ENCODE measurements at regions not wholly inside any gene's neighbourhood (a gene's known extent, or its start where the extent isn't known, plus 50 kb on each side); places are given as distances from the start of the nearest gene placed in this dataset.

GRCh38 chr15:69744391-69745162 lies 292.0 kb downstream of the RPLP1 start:
- DNase-seq = no peak

DNA sequence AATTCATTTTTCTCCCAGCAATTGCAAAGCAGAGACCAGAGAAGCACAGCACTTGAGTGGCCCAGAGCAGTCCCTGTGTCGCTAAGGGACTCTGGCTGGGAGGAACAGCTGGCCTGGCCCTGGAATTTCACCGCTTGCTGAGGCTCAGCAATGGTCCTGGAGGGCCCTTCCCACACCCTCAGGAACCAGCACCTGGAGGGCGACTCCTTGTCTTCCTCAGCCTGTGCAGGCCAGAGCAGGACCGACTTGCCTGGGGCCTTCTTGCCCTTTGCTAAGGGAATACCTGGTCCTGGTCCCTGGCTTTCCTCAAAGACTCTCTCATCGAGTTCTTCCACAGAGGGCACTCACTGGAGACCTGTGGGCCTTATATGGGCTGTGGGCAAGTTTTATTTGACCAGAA lies 294.6 kb downstream of the RPLP1 start:
- DNase-seq = no peak

DNA sequence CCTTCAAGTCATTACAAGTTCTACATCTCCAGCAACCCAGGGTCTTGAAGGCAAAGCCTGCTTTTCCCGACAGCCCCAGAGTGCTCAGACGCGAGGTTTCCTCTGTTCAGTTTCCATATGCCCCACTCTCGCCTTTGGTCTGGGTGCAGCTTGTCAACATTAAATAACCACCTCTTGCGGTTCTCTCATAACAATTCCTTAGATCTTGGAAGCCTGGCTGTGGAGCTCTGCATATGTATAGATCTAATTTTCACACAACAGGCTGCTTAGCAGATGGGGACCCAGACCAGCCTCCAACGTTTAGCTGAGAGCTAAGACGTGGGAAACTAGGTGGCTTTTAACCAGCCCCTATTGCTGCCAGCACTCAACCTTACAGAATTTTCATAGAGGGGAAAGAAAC lies 295.5 kb downstream of the RPLP1 start:
- no peak for DNase-seq

GRCh38 chr15:69748576-69749185 lies 296.1 kb downstream of the RPLP1 start:
- no peak for DNase-seq

GRCh38 chr15:69749274-69749673 lies 296.7 kb downstream of the RPLP1 start:
- DNase-seq = no peak

GRCh38 chr15:69749797-69750196 lies 297.2 kb downstream of the RPLP1 start:
- no peak for DNase-seq

DNA sequence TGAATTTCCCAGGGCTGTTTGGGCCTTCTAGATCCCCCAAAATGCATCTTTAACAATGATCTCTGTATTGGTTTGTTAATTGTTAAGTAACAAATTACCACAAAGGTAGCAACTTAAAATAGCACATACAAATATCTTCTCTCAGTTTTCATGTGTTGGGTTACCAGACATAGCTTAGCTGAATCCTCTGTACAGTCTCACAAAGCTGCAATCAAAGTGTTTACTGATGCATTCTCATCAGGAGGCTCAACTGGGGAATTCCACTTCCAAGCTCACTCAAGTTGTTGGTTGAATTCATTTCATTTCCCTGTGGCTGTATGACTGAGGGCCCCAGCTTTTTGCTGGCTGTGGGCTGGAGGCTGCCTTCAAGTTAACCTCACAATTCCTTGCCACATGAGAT lies 297.6 kb downstream of the RPLP1 start:
- no peak for DNase-seq

DNA sequence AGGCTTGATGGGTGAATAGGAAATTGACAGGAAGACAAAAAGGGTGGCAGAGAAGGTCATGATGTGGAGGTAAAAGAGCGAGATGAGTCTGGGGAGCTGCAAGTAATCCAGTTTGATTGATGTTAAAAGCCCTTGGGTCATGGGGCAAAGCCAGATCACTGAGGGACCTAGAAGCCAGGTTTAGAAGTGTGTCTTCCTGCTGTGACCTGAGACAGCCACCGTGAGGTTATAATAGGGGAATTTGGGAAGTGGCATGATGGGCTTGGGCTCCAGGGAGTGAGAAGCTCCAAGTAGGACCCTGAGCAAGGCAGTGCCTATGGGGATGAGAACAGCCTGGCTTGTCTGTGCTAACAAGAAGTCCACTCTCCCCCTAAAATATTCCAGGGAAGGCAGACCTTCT lies 298.5 kb downstream of the RPLP1 start:
- DNase-seq = no peak

DNA sequence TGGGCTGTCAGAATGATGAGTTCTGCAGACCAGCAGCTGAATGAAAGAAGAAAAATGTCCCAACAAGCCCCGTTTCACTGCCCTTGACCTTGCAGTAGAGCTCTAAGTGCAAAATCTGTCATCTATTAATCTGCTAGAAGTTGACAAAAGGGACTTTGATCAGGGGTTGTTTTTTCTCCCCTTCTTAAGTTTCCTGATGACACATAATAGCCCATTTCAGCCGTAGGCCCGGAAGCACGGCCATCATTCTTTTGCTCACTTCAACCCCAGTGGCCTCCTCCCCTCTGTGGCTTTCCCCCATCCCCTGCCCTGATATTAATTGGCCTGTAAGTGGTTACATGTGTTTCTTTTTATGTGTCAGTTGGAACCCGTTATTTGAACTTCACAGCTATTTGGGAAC lies 298.9 kb downstream of the RPLP1 start:
- DNase-seq = peak; percentile 39

DNA sequence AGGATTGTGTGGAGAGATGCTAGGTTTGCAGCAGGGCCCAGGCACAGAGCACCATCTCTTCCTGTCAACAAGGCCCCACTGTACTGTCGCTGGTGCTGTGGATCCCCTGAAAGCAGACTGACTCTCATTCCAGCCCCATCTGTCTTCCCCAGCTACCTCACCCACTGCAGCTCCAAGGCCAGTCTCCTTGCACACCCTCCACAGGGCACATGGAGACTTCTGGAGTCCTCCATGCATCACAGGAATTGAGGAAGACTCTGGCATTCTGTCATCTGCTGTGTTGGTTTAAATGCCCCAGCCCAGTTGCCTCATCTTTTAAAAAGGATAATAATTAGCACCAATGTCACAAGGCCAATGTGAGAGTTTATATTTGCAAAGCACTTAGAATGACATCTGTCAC lies 301.2 kb downstream of the RPLP1 start:
- DNase-seq = no peak

- DNase-seq = no peak
Observed at GRCh38 chr15:69754313-69754712, 301.7 kb downstream of the RPLP1 start.

- no peak for DNase-seq
Observed at GRCh38 chr15:69755551-69756310, 303.1 kb downstream of the RPLP1 start.

- no peak for DNase-seq
Observed at GRCh38 chr15:69756440-69756839, 303.8 kb downstream of the RPLP1 start.

DNA sequence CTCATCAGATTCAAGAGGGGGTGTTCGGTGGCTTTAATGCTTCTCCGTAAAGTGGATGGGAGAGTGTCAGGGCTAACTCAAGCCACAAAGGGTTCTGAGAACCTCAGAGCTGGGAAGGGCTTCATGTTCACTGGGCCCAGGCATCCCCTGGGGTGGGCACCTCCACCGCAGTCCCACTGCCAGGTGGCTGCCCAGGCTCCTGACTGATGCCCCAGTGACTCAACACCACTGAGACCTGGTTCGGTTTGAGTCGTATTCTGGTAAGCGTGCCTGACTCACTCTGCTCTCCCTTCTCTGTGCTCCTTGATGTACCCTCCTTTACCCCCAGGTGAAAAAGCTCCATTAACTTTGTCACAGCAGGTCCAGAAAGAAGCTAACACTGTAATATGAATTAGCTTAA lies 304.6 kb downstream of the RPLP1 start:
- no peak for DNase-seq

GRCh38 chr15:69758291-69758771 lies 305.7 kb downstream of the RPLP1 start:
- no peak for DNase-seq

DNA sequence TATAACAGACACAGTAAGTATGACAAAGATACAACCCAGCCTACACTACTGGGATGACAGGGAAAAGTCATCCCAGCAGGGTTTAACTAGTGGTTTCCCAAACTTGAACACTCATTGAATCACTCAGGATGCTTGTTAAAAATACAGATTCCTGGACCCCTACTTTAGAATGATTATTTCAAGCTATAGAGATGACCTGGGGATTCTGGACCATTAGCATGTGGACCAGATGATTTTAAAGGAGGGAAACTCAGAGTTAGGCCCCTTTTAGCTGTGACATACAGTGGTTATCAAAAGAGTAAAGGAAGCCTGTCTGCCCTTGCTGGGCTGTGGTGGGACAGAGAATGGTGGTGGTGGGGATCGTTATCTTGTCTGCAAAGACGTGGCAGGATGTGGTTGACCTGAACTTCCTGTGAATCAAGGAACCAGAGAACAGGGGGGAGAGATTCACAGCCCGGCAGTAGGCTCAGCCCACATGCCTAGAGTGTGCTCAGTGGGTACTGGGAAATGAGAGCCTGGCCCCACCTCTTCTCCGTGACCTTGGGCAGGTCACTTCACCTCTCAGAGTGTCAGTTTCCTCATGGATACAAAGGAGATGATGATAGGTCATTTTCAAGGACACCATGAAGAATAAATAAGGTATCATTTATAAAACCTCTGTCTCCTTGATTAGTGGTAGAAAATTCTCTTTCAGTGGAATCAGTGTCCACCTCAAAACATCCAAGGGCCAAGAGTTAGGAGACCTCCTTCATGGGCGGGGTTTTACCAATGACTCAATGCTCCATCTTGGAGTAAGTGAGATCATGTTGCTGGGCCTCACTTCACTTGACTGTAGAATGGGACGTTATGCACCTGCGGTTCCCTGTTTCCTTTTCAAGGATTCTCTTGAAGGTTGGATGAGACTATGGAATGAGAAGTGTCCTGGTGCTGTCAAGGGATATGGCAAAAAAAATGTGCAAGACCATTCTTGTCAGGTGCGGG lies 306.5 kb downstream of the RPLP1 start:
- no peak for DNase-seq

DNA sequence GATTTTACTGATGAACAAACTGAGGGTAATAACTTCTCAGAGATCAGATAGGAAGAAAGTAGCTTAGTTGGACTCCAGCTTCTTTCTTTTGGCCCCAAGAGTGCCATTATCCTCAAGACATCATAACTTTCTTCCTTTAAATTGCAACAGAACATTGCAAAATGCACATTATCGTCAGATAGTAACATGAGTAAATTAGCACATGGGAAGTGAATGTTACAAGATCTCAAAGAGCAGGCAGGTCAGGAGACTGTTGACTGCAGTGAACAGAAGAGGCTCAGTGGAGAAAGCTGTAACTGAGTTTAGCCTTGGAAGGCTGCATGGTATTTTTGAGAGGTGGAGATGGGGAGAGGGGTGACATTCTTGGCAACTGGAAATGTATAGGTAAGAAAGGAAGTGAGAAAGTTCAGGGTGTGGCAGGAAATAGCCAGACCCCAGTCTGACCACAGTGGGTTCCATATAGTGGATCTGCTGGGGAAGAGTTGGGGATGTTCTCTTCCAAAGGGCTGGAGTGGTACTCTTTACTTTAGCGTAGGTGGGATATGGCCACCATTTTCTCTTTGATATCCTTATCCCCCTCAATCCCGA lies 307.7 kb downstream of the RPLP1 start:
- no peak for DNase-seq

- no peak for DNase-seq
Observed at GRCh38 chr15:69760890-69761568, 308.4 kb downstream of the RPLP1 start.

- no peak for DNase-seq
Observed at GRCh38 chr15:69762373-69763148, 309.9 kb downstream of the RPLP1 start.

- no peak for DNase-seq
Observed at GRCh38 chr15:69763831-69764230, 311.2 kb downstream of the RPLP1 start.

All from right kidney (tissue), 1 donor.